A172 (cell line): ENCODE measurements at regions not wholly inside any gene's neighbourhood (a gene's known extent, or its start where the extent isn't known, plus 50 kb on each side); places are given as distances from the start of the nearest gene placed in this dataset.

Experiments
- DNase-seq: peaks from one replicate; pipeline ENCODE4 v3.0.0-alpha.2; 2015; ENCODE audit warnings: low spot score

GRCh38 chr16:54512467-54512995, 225.9 kb upstream of the IRX3 start:
- no peak for DNase-seq

DNA sequence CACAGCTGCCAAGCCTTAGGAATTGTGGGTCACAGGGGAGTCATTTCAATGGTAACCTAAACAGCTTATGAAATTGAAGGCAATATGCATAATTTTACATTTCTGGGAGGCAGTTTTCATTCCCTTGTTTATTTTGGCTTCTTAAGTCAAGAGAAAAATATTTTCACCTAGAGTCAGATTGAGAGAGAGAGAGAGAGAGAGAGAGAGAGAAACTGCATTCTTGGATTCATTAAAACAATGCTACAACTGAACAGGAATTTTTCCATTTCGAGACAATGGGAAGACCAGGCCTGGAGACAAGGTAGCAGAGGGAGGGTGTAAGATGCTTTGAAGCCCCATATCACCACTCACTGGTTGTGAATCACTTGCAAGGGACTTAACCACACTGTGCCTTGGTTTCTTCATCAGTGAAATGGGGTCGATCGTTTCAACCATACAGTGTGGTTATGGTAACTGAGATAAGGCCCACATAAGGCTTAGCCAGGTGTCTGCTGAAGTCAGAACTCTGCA, 224.7 kb upstream of the IRX3 start:
- DNase-seq: no peak

DNA sequence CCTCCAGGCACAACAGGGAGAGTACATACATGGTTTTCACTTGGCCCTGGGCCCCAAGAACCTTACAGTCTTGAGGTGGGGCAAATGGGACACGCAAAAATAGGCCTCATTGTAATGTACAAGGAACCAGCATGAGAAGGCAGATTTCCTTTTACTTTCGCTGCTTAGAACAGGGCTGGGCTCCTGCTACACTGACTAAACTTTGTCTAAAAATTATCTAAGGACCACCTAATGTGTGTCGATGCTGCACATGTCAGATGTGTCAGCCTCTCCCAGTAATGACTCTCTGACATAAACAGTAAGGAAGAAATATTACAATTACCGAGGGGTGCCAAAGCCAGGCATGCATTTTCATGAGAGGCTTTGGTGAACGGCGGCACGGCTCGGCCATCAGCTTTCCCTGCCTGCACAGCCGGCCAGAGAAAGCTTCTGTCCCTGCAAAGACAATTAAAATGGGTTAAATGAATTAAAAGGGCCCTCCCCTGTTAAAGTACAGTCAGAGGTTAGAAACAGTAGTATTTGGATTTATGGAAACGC, 224.2 kb upstream of the IRX3 start:
- DNase-seq: no peak

DNA sequence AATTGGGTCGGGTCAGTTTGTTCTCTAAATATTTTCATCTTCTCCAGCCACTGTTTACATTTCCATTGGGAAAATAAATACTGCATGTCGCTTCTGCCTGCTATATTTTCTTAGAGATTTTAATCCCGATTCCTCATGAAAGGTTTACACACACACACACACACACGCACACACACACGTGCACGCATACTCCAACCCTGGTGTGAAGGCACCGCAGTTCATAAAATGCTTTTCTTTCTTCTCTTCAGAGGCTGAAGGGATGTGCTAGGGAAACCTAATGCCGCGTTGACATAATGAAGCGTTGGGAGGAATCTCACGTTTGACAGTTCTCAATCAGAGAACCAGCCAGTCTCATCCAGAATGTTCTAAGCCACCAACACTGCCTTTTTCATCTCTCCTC, 222.9 kb upstream of the IRX3 start:
- no peak for DNase-seq

DNA sequence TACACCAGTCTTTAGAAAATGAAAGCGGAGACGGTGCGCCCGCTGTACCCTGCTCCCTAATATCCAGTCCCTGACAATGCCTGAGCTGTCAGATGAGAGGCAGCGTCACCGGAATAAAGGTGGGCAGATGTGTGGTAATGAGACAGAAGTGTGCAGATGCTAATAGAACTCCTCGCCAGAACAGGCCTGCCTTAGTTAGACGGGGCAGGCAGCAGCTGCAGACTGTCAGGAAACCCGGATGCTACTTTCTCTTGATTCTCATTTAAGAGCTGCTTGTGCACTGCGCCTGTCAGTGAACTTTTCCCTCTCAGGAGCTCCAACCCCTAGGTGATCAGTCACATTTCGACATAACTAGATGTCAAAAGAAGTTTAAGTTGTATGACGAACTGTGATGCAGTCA, 221.8 kb upstream of the IRX3 start:
- no peak for DNase-seq

GRCh38 chr16:54506741-54507500, 220.3 kb upstream of the IRX3 start:
- no peak for DNase-seq

- no peak for DNase-seq
Observed at GRCh38 chr16:54506214-54506580, 219.6 kb upstream of the IRX3 start.

- no peak for DNase-seq
Observed at GRCh38 chr16:54505549-54506213, 219.1 kb upstream of the IRX3 start.

DNA sequence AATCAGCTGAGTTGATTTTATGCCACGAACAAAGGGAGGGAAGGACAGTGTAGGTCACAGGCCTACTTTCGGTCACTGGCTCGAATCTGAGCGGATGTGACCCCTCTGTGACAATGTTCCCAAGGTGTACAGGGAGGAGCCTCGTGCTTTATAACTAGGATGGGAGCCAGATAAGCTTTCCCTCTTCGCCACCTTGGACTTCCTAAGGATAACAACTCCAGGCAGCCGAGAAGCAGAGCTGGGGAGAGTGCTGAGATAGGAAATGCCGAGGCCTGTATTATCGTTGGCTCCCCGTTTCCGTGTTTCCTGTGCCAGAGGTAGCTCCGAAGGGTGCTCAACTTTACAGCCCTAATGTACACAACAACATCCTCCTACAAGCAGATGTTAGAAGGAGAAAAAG, 217.8 kb upstream of the IRX3 start:
- DNase-seq: no peak

- no peak for DNase-seq
Observed at GRCh38 chr16:54503856-54504219, 217.3 kb upstream of the IRX3 start.

- peak; percentile 30 for DNase-seq
Observed at GRCh38 chr16:54503011-54503855, 216.6 kb upstream of the IRX3 start.

- no peak for DNase-seq
Observed at GRCh38 chr16:54501797-54502196, 215.2 kb upstream of the IRX3 start.

DNA sequence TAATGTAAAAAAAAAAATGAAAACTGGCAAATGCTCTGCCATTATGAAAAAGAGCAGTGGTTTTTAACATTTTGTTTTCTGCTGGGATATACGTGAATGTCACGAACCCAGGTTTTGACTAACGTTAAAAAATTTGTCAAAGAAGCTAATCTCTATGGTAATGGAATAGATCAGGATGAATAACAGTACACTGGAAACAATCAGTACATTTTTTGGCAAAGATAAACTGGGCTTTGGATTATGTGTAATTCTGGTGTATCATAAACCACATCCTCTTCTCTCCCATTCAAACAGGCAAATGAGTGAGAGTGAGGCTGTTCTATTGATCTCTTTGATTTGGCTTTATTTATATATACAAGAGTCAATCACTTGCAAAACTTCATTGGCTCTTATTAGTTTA, 207.0 kb upstream of the IRX3 start:
- DNase-seq: no peak

DNA sequence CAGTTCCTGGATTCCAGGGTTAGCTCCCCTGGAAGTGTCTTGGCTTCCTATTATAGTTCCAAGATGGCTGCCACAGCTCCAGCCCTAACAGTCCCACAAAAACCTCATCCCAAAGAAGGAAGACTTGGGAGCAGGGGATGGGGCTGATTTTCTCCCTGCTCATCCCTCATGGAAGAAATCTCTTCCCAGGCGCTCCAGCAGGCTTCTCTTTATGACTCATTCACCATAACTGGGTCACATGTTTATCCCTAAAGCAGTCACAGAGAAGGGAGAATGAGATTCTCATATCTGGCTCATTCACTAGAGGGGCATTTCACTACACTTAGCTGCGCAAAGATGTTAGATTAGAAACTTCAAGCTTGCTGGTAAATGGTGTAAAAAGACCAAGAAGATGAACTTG, 206.5 kb upstream of the IRX3 start:
- DNase-seq: peak; percentile 35

DNA sequence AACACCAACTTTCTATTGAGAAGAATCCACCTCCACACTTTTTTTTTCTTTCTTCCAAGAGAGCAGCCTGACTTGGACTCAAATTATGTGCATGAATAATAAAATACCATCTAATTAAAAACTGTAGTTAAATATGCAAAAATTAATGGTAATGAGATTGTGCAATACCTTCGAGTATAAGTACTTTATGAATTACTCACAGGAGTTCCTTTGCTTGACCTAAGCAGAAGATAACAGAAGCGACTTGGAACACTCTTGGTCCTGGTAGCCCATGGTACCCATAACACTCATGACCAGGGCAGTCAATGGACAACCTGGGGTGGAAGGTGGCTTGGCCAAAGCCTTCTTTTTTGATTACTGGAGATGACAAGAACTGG, 203.5 kb upstream of the IRX3 start:
- DNase-seq: no peak

GRCh38 chr16:54489225-54490111, 202.9 kb upstream of the IRX3 start:
- DNase-seq: no peak

GRCh38 chr16:54488729-54489128, 202.1 kb upstream of the IRX3 start:
- DNase-seq: no peak

DNA sequence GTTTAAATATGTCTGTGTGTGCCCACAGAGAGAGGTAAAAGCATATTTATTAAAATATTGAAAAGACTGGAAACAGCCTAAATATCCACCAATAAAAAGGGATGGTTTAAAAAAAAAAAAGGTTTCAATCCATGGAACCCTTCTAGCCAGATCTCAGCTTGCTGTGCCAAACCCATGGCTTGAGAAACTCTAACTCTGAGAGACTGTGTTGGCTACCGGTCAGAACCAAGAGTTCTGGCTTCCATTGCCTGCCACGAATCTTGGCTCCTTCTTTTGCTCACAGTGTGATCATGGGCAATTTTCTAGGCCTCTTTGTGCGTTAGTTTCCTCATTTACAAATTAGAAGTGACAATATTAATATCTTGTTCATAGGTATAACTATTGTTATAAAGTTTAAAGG, 201.3 kb upstream of the IRX3 start:
- DNase-seq: no peak

DNA sequence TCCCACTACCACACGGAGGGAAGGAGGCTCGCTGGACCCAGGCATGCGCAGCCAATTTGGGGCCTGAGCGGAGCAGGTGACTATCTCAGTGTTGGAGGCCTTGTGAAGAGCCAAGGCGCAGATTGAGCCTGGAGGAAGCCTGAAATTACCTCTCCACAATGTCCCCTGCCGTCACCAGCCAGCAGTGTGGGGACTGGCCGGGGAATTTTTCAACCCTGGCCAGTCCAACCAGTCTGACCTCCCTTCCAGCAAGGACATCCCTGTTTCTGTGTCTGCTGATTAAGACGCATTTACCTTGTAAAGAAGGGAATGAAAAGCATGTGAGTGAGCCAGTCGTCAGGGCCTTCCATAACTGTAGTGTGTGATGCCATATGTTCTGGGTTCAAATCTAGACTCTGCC, 198.1 kb upstream of the IRX3 start:
- no peak for DNase-seq

DNA sequence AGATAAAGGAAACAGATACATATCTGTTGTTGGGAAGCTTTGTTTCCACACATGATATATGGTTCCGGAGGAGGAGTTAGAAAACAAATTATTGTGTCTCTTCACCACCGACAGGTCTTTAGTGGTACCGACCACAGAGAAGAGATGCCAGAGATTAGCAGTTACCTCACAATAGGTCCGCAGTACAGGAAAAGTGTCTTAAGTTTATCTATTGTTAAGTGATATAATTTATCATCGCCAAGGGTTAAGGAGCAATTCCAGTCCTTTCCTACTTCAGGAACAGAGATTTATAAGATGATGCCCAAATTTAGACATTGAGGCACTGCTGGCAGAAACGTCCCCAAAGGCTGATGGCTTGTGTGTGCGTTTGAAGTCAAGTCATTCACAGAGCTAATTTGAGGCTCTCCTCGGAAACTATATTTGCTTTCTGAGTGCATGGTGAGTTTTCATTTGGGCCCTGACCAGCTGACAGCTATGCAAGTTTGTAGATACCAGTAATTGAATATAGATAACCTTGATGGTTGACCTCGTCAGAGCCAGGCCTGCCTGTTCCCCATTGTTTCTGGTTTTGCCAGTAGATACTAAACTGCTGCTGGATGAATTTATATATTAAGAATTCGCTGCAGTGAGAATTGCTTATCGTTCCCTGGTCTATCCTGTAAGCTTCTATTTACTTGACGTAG, 196.4 kb upstream of the IRX3 start:
- no peak for DNase-seq

GRCh38 chr16:54480429-54480828, 193.8 kb upstream of the IRX3 start:
- DNase-seq: no peak
